ENCODE measurements at regions not wholly inside any gene's neighbourhood (a gene's known extent, or its start where the extent isn't known, plus 50 kb on each side); places are given as distances from the start of the nearest gene placed in this dataset.

DNA sequence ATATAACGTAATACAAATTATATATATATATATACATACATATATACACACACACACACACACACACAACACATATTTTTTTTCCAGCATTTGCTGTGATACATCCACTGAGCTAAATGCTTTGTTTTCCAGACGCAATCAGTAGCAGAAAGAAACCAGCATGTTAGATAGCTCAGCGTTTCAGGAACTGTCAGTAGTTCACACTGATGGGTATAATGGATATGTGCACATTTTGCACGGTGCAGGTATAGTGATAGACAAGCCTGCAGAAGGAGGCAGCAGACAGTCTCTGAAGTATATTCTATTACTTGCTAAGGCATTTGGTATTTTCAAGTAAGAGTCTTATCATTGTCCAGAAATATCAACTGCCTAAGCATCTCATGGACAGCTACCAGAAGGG lies 741.6 kb upstream of the HS3ST1 start:
- no peak for TF ChIP-seq EZH2 (IDR thresholded peaks at IDR 0.05; ENCODE audit: low read depth, low read length, severe bottlenecking)
- no peak for TF ChIP-seq BACH1 (IDR thresholded peaks at IDR 0.05; ENCODE audit: low read length)
- no peak for TF ChIP-seq CBX5 (IDR thresholded peaks at IDR 0.05; ENCODE audit: low read depth, low read length)
- TF ChIP-seq POLR2AphosphoS5 (IDR thresholded peaks at IDR 0.05; ENCODE audit: low read depth, low read length): no peak
- TF ChIP-seq, protein P1, sequence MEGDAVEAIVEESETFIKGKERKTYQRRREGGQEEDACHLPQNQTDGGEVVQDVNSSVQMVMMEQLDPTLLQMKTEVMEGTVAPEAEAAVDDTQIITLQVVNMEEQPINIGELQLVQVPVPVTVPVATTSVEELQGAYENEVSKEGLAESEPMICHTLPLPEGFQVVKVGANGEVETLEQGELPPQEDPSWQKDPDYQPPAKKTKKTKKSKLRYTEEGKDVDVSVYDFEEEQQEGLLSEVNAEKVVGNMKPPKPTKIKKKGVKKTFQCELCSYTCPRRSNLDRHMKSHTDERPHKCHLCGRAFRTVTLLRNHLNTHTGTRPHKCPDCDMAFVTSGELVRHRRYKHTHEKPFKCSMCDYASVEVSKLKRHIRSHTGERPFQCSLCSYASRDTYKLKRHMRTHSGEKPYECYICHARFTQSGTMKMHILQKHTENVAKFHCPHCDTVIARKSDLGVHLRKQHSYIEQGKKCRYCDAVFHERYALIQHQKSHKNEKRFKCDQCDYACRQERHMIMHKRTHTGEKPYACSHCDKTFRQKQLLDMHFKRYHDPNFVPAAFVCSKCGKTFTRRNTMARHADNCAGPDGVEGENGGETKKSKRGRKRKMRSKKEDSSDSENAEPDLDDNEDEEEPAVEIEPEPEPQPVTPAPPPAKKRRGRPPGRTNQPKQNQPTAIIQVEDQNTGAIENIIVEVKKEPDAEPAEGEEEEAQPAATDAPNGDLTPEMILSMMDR (IDR thresholded peaks at IDR 0.05; ENCODE audit: control extremely low read depth in 1 of 3, insufficient read depth in 1 of 3, low read depth in 1 of 3, low read length in 3 of 3): no peak
